ENCODE measurements at regions not wholly inside any gene's neighbourhood (a gene's known extent, or its start where the extent isn't known, plus 50 kb on each side); places are given as distances from the start of the nearest gene placed in this dataset.

GRCh38 chr7:11895337-11895736 is 63.3 kb upstream of the THSD7A start:
- DNase-seq (ENCODE audit: low read depth) = no peak
- H3K4me3 ChIP-seq (ENCODE audit: low read depth, low read length) = no peak overlapping the region
- no peaks in the 10 kb centered on the region for H3K36me3 ChIP-seq (ENCODE audit: control insufficient read depth, insufficient read depth, low read length)
- TF ChIP-seq CTCF (IDR thresholded peaks at IDR 0.05; ENCODE audit: insufficient read depth, low read length, poor library complexity, severe bottlenecking) = no peak
- no peaks in the 10 kb centered on the region for H3K27me3 ChIP-seq (ENCODE audit: control insufficient read depth, insufficient read depth, low read length)

GRCh38 chr7:11896663-11897062 is 64.7 kb upstream of the THSD7A start:
- DNase-seq (ENCODE audit: low read depth) = no peak
- H3K36me3 ChIP-seq (ENCODE audit: control insufficient read depth, insufficient read depth, low read length) = no peaks in the 10 kb centered on the region
- no peaks in the 10 kb centered on the region for H3K27me3 ChIP-seq (ENCODE audit: control insufficient read depth, insufficient read depth, low read length)
- no peak for TF ChIP-seq CTCF (IDR thresholded peaks at IDR 0.05; ENCODE audit: insufficient read depth, low read length, poor library complexity, severe bottlenecking)
- H3K4me3 ChIP-seq (ENCODE audit: low read depth, low read length) = no peak overlapping the region

GRCh38 chr7:11899247-11899646 is 67.2 kb upstream of the THSD7A start:
- Histone ChIP-seq H3K4me3 (ENCODE audit: low read depth, low read length) (no peak overlapping the region), H3K27me3 (ENCODE audit: control insufficient read depth, insufficient read depth, low read length) (no peaks in the 10 kb centered on the region), H3K36me3 (ENCODE audit: control insufficient read depth, insufficient read depth, low read length) (no peaks in the 10 kb centered on the region)
- no peak for DNase-seq (ENCODE audit: low read depth)
- no peak for TF ChIP-seq CTCF (IDR thresholded peaks at IDR 0.05; ENCODE audit: insufficient read depth, low read length, poor library complexity, severe bottlenecking)

GRCh38 chr7:11910253-11910652 is 78.3 kb upstream of the THSD7A start:
- Histone ChIP-seq H3K36me3 (ENCODE audit: control insufficient read depth, insufficient read depth, low read length) (no peaks in the 10 kb centered on the region), H3K27me3 (ENCODE audit: control insufficient read depth, insufficient read depth, low read length) (no peaks in the 10 kb centered on the region), H3K4me3 (ENCODE audit: low read depth, low read length) (no peak overlapping the region)
- no peak for TF ChIP-seq CTCF (IDR thresholded peaks at IDR 0.05; ENCODE audit: insufficient read depth, low read length, poor library complexity, severe bottlenecking)
- no peak for DNase-seq (ENCODE audit: low read depth)

- Histone ChIP-seq H3K27me3 (ENCODE audit: control insufficient read depth, insufficient read depth, low read length) (no peaks in the 10 kb centered on the region), H3K36me3 (ENCODE audit: control insufficient read depth, insufficient read depth, low read length) (no peaks in the 10 kb centered on the region), H3K4me3 (ENCODE audit: low read depth, low read length) (no peak overlapping the region)
- no peak for DNase-seq (ENCODE audit: low read depth)
- no peak for TF ChIP-seq CTCF (IDR thresholded peaks at IDR 0.05; ENCODE audit: insufficient read depth, low read length, poor library complexity, severe bottlenecking)
These were observed 79.9 kb upstream of the THSD7A start for GRCh38 chr7:11911900-11912299.

- H3K27me3 ChIP-seq (ENCODE audit: control insufficient read depth, insufficient read depth, low read length) = no peaks in the 10 kb centered on the region
- no peak for TF ChIP-seq CTCF (IDR thresholded peaks at IDR 0.05; ENCODE audit: insufficient read depth, low read length, poor library complexity, severe bottlenecking)
- no peak for DNase-seq (ENCODE audit: low read depth)
- no peaks in the 10 kb centered on the region for H3K36me3 ChIP-seq (ENCODE audit: control insufficient read depth, insufficient read depth, low read length)
- H3K4me3 ChIP-seq (ENCODE audit: low read depth, low read length) = no peak overlapping the region
These were observed 82.6 kb upstream of the THSD7A start for GRCh38 chr7:11914645-11915044.

Data from kidney epithelial cell (primary cell).